Endothelial cell (in vitro differentiated cells): ENCODE measurements at regions not wholly inside any gene's neighbourhood (a gene's known extent, or its start where the extent isn't known, plus 50 kb on each side); places are given as distances from the start of the nearest gene placed in this dataset.

Experiments used
- DNase-seq: peaks from one replicate; pipeline ENCODE4 v3.0.0; 2021; ENCODE audit warnings: low spot score
- H3K27ac Mint-ChIP-seq: one replicate; pipeline ENCODE4 v1.8.0; 2021; ENCODE audit warnings: mixed read lengths, inconsistent platforms; ENCODE audit not compliant: unreplicated experiment
- H3K27me3 Mint-ChIP-seq: one replicate; pipeline ENCODE4 v1.8.0; 2021; ENCODE audit warnings: mild to moderate bottlenecking, moderate library complexity, mixed read lengths, inconsistent platforms; ENCODE audit not compliant: unreplicated experiment
- H3K36me3 Mint-ChIP-seq: one replicate; pipeline ENCODE4 v1.8.0; 2021; ENCODE audit warnings: mild to moderate bottlenecking, low read depth, mixed read lengths, inconsistent platforms; ENCODE audit not compliant: unreplicated experiment
- H3K4me1 Mint-ChIP-seq: one replicate; pipeline ENCODE4 v1.8.0; 2021; ENCODE audit warnings: mild to moderate bottlenecking, mixed read lengths, inconsistent platforms; ENCODE audit not compliant: unreplicated experiment
- H3K4me3 Mint-ChIP-seq: one replicate; pipeline ENCODE4 v1.8.0; 2021; ENCODE audit warnings: mild to moderate bottlenecking, mixed read lengths, inconsistent platforms; ENCODE audit not compliant: unreplicated experiment
- H3K9me3 Mint-ChIP-seq: one replicate; pipeline ENCODE4 v1.8.0; 2021; ENCODE audit warnings: mixed read lengths, inconsistent platforms; ENCODE audit not compliant: unreplicated experiment
- TF ChIP-seq, protein P1 (sequence below): fragments of 200-600 bp; sonication (generic); IDR thresholded peaks from one replicate; pipeline ENCODE4 v1.5.0; 2021; ENCODE audit warnings: antibody characterized with exemption; ENCODE audit not compliant: unreplicated experiment

DNA sequence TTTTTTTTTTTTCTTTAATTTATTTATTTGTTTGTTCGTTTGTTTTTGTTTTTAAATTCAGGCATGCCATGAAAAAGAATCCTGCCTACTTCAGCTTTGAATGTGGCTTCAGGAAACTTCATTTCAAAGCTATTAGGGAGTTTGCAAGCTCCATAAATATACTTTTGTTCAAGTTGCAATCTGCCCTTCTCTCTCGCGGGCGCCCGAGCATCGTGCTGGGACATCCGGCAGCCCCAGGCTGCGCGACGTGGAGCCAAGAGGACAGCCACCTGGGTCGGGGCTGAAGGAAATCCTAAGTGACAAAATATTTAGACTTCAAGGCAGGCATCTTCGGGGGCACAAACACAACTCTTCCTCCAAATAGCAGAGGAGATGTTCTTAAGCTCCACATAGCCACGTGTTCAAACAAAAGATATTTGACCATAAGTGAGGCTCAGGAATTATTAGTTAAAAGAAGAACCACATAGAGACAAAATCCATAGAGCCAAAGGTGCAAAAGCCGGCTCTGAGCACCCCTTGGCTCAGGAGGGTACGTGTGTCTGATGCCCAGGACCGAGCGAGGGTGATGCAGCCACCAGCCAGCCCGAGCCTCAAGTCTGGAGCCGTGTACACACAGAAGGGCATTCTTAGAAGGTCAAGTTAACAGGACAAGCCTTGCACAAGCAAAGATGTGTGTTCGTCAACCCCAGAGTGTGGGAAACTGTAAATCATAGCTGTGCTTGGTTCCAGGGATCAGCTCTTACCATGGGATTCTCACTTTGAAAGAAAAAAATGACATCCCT is 256.5 kb upstream of the SALL3 start:
- Mint-ChIP-seq H3K36me3 (peaks cover 13% of the 10 kb centered on the region), H3K27me3 (peaks cover 9% of the 10 kb centered on the region), H3K9me3 (peaks cover 47% of the 10 kb centered on the region), H3K4me3 (no peak overlapping the region), H3K4me1 (no peaks in the 10 kb centered on the region), H3K27ac (no peak overlapping the region)
- TF ChIP-seq, protein P1, sequence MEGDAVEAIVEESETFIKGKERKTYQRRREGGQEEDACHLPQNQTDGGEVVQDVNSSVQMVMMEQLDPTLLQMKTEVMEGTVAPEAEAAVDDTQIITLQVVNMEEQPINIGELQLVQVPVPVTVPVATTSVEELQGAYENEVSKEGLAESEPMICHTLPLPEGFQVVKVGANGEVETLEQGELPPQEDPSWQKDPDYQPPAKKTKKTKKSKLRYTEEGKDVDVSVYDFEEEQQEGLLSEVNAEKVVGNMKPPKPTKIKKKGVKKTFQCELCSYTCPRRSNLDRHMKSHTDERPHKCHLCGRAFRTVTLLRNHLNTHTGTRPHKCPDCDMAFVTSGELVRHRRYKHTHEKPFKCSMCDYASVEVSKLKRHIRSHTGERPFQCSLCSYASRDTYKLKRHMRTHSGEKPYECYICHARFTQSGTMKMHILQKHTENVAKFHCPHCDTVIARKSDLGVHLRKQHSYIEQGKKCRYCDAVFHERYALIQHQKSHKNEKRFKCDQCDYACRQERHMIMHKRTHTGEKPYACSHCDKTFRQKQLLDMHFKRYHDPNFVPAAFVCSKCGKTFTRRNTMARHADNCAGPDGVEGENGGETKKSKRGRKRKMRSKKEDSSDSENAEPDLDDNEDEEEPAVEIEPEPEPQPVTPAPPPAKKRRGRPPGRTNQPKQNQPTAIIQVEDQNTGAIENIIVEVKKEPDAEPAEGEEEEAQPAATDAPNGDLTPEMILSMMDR, result no peak
- DNase-seq, result no peak

GRCh38 chr18:78724214-78724914 is 255.3 kb upstream of the SALL3 start:
- no peak overlapping the region for H3K27ac Mint-ChIP-seq
- H3K9me3 Mint-ChIP-seq, result peaks cover 46% of the 10 kb centered on the region

DNA sequence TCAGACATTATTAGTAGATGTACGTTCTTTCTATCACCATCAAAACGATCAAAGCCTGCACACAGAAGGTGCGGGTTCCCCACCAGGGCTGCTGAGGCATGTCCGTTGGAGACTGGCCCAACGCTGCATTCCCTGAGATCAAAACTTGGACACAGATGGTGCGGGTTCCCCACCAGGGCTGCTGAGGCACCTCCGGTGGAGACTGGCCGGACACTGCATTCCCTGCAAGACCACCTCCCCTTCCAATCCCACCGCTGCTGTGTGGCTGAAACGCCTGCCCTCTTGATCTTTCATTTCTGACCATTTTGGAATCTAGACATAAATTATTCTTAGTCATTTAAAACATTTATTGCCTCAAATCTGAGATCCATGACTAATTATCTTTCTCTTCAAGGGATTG is 254.2 kb upstream of the SALL3 start:
- H3K27me3 Mint-ChIP-seq, result peaks cover 12% of the 10 kb centered on the region
- no peak overlapping the region for H3K4me3 Mint-ChIP-seq
- no peak for DNase-seq
- no peak overlapping the region for H3K27ac Mint-ChIP-seq
- TF ChIP-seq, protein P1, result no peak
- H3K36me3 Mint-ChIP-seq, result peaks cover 11% of the 10 kb centered on the region
- no peaks in the 10 kb centered on the region for H3K4me1 Mint-ChIP-seq
- peaks cover 48% of the 10 kb centered on the region for H3K9me3 Mint-ChIP-seq

More at GRCh38 chr18:78724214-78724914, 255.3 kb upstream of the SALL3 start:
- DNase-seq, result no peak
- Mint-ChIP-seq H3K27me3 (peaks cover 10% of the 10 kb centered on the region), H3K4me3 (no peak overlapping the region), H3K4me1 (no peaks in the 10 kb centered on the region), H3K36me3 (peaks cover 8% of the 10 kb centered on the region)
- TF ChIP-seq, protein P1, result no peak

GRCh38 chr18:78726326-78727056 is 253.1 kb upstream of the SALL3 start:
- Mint-ChIP-seq H3K27me3 (peaks cover 17% of the 10 kb centered on the region), H3K4me3 (no peak overlapping the region)
- no peak for DNase-seq

More at GRCh38 chr18:78726326-78727056, 253.1 kb upstream of the SALL3 start:
- TF ChIP-seq, protein P1, result no peak
- H3K9me3 Mint-ChIP-seq, result peaks cover 53% of the 10 kb centered on the region
- peaks cover 16% of the 10 kb centered on the region for H3K36me3 Mint-ChIP-seq
- H3K4me1 Mint-ChIP-seq, result no peaks in the 10 kb centered on the region
- no peak overlapping the region for H3K27ac Mint-ChIP-seq
